ENCODE measurements at regions not wholly inside any gene's neighbourhood (a gene's known extent, or its start where the extent isn't known, plus 50 kb on each side); places are given as distances from the start of the nearest gene placed in this dataset.

DNA sequence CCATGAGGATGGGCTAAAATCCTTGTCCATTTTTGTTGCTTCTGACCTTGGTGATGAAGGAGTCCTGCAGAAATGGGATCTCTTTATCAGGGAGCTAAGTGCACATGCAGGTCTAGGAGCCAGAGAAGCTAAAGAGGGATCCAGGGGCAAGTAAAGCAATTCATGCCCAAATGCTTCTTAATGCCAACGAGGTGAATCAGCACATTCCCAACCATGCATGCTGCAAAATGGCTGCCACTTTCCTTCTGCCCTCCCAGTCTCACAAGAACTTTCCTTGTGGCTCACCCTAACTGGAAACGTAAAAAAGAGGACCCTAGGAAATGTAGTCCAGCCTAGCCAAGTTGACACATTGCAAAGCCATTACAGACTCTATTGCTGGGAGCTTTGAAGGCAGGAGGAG is 298.4 kb downstream of the MAFB start:
- DNase-seq (ENCODE audit: low spot score) = no peak

DNA sequence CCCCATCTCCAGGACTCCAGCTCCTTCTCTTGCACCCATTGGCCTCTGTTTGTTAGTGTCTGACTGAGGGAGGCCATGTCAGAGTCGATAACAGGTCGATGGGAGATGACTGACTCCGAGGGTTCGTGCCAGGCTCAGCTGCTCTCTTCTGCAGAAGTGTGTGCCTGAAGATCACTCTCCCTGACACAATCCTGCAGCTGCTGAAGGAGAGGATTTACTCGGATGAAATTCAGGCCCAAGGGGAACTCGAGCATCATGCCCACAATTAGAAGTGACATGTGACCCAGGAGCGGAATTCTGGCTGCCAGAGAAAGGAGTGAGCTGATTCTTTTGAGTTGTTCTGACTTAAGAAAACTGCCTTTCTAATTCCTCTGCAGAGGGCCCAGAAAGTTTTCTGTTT is 318.2 kb downstream of the MAFB start:
- DNase-seq (ENCODE audit: low spot score) = no peak

DNA sequence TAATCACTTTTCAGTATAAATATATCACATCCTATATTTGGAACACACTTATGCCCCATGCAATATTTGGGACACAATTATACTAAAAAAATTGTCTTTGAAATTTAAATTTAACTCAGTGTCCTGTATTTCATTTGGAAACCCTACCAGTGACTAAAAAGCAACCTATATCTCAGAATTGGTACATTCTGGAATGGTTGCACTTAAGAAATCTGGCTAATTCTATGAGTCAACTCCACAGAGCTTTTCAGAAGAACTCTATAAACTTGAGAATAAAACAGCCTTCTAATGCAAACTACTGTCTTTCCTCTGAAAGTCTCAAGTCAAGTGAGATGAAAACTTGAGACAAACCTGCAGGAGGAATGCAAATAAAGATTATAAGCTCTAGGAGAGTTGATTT is 320.2 kb downstream of the MAFB start:
- DNase-seq (ENCODE audit: low spot score) = no peak

DNA sequence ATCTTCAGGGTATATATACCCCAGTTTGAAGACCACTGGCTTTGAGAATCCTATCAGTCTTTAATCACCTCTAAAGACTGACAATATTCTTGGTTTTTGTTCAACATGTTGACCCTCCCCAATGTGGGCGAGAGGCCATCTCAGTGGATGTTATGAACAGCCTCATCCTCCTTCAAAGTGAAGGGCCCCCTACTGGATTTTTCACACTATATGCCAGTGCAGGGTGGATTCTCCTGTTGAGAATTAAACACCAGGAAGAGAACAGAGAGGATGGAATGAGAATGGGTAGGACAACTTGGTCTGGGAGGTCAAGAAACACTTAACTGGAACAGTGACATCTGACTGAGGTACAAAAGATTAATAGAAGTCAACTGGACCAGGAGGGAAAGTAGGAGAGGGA is 327.1 kb downstream of the MAFB start:
- no peak for DNase-seq (ENCODE audit: low spot score)

DNA sequence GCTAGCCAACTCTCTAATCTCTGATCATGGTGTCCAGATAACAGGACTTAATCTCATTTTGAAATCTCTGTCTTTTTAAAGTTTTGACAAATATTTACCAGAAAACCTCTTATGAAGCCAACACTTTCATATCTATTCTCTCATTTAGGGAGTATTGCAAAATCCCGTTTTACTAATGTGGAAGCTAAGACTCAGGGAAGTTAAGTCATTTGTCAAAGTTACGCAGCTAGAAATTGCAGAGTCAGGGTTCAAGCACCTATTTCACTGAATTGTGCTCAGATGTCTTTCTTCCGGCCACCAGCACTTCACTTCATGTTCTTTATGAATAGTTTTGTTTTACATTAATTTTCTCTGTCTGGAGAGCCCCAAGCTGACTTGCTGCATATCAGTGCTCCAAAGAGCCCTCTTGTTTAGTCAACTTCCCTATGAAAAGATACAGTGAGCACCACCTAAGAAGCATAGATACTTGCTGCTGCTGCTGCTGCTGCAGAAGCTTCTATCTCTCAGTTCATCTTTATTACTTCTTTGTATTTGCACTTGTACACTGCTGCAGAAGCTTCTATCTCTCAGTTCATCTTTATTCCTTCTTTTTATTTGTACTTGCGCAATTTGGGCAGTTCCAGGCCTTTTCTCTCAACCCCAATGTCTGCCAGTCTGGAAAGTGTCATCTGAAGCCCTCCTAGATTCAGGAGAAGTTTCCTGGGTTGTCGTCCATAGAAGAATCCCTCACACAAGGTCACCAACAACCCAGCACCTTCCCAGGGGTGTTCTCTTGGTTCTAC is 329.7 kb downstream of the MAFB start:
- DNase-seq (ENCODE audit: low spot score) = no peak

DNA sequence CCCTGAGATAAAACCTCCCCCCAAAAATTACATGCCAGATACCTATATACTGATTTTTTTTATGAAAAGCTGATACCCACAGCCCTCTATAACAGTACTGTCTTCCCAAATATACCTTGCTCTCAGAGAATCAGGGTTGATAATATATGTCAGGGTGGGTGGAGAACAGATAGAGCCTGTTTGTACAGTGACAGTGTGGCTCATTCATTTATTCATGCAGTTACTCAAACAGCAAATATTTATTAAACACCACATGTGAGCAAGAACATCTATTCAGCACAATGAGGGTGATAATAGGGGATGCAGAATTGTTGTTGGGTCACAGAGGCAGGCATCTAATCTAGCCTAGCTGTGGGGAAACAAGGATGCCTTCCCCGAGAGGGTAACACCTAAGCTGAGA is 334.2 kb downstream of the MAFB start:
- DNase-seq (ENCODE audit: low spot score) = no peak

DNA sequence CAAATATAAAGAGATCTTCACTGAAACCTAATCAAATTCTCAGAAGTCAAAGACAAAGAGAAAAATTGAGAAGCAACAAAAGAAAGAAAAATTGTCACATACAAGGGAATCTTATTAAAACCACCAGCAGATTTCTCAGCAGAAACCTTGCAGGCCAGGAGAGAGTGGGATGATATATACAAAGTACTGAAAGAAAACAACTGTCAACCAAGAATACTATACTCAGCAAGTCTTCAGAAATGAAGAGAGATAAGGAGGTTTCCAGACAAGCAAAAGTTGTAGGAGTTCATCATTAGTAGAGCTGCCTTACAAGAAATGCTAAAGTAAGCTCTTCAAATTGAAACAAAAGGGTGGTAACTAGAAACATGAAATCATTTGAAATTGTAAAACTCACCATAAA is 345.6 kb downstream of the MAFB start:
- DNase-seq (ENCODE audit: low spot score) = no peak

DNA sequence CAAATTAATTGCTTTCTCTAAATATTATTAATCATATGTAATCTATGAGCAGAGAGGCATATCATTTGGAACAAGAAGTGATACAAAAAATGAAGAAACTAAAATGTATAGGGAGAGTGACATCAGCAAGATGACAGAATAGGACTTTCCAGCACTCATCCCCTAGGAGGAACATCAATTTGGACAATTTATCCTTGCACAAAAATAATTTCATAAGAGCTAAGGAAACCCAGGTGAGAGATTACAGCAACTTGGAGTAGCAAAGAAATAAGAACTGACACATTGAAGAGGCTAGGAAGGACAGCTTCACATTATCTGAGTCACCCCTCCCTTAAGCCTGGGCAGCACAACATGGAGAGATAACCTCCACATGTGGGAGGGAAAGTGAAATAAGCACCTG is 347.5 kb downstream of the MAFB start:
- no peak for DNase-seq (ENCODE audit: low spot score)

DNA sequence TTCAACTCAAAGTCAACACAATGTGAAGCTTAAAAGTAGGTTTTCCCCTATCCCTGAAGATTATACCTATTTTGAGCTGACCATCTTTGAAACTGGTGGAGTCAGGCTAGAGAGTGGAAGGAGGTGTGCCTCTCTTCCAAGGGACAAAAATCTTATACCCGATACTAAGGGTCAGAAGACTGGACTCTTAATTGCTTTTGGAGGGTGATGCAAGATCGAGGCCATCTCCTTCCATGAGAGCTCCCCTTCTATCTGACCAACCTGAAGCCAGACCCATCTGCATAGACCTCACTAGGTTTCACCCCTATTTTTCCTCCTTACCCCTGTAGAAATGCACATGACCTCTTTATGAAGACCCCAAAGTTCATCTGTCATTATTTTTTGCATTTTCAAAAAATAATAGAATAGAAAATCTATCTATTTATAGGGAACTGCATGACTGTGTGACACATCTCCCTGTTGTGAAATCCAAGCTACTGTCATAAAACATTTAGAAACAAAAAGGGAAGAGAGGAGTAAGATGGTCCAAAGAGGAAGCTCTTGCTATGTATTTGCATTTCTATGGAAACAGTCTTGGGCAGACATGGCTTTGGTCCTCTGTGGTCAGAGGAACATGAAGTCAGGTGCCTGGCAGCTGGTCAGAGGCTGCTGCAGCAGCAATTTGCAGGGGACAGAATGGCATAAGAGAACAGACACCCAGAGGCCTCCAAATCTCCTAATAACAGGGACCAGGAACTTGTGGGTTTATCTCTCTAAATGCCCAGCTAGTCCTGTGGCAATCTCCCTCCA is 349.2 kb downstream of the MAFB start:
- no peak for DNase-seq (ENCODE audit: low spot score)

DNA sequence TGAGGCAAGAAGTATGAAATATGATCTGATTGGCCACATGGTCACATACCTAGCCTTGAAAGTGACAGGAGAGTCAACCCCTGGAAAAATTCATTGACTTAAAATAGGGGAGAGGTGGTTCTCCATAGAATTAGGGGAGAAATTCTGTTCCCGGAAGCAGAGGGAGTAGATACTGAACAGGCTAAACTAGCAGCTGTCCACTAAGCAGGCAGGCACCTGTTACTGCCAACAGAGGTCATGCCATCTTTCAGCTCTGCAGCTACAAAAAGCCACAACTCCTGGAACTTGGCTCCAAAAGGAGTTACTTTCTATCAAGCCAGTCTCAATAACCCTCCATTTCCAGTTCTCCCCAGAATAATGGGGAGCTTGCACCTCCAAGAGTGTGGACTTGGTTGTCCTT is 352.5 kb downstream of the MAFB start:
- DNase-seq (ENCODE audit: low spot score) = no peak

DNA sequence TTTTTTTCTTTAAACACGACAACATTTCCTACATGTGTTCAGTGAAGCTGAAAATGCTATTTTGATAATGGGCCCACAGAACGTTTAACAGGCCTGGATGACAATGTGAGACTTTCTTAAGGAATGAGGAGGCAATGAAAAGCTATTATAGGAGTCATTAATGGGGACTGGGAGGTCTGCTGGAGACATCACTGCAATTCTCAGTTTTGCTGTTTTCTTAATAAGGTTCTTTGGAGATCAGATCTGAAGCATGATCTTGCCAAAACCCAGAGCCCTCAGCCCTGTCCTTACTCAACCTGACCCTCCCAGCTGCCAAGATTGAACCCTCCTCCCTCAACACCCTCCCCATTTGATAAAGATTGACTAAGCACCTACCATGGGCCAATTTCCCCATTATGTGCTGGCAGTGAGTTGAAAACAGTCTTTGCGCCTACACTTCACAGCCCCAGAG is 353.1 kb downstream of the MAFB start:
- DNase-seq (ENCODE audit: low spot score) = no peak

DNA sequence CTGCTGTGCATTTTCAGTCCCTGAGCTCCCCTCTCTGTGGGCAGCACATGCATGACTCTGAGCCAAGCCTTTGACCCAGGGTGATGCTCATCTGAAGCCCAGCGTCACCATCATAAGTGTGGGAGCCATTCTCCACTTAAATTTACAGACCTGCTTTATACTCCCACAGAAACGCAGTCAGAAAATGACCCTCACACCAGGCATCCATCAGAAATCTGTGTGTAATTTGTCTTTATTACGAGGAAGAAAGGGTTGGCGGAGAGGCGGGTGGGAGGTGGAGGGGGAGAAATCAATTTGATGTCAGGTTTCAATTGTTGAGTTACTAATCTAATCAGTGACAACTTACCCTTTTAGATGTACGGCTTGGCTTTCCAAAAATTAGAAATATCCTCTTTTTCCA is 353.6 kb downstream of the MAFB start:
- no peak for DNase-seq (ENCODE audit: low spot score)

DNA sequence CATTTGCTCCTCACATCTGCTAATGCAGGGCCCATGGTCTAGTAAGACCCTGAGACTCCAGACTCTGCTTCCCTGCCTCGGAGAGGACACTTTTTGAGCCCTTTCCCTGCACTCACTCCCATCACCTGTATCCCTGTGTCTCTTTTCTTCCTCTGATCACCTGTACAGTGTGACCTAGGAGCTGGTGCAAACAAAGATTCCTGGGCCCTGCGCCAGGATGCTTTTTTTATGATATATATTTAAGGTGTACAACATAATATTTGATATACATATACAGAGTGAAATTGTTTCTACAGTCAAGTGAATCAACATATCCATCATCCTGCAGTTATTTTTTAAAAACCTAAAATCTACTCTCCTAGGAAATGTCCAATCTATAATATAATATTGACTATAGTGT is 355.4 kb downstream of the MAFB start:
- DNase-seq (ENCODE audit: low spot score) = no peak

DNA sequence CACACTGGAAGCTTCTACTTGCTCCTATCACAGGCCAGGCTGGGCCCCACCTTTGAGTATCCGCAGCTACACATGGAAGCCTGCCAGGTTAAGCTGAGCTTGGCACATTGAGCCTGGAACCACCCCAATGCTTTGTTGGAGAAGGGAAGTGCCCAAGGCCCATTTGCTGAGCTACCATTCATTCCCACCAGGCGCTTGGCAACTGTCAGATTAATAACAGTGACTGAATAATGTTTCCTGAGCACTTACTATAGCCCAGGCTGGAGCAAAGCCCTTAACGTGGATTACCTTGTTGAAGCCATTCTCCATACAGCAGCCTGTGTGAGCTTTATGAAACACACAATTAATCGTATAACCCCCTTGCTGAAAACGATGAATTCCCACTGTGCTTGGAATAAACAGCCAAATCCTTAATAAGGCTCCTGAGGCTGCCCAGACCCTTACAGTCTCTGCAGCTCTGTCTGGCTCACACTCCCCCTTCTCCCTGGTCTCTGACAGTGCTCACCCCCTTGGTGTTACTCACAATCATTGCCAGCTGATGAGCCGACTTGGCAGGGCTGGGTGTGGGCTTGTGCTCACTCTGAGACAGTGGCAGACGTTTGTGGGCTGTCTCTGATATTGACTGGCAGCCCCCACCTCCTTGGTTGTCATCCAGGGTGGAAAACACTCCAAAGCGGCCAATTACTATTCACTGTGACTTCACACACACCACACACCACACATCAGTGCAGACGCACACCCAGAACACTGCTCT is 357.1 kb downstream of the MAFB start:
- DNase-seq (ENCODE audit: low spot score) = no peak

DNA sequence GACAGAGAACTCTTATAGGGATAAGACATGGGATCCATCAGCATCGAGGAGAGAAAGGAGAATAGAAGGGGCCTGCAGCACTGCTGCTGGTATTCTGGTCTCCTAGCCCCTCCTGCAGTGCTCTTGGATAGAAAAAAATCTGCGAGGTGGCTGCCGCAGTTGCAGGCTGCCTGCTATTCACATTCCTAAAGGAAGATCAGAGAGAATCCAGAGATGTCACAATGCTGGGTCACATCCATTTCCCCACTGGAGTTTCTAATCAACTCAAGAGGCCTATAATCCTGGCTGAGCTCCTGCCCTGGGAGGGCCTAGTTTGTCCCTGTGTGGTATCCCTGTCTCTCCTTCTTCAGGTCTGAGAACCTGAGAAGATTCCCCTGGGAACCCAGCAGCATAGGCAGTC is 357.8 kb downstream of the MAFB start:
- DNase-seq (ENCODE audit: low spot score) = no peak

DNA sequence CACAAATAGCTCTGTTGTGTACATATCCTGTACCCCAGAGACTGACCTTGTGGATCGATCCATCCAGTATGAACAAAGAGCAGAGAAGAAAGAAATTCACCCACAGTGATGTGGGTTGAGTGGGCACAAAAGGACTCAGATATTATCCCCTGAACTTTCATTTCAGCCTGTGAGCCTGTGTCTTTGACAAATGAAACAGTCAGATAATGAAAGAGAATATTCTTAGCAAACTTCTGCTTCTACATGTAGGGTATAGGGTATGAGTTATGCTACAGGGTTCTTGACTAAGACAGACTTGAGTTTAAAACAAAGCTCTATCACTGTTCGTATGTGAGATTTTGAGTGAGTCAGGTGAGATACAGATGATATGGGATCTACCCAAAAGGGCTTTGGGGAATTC is 359.7 kb downstream of the MAFB start:
- no peak for DNase-seq (ENCODE audit: low spot score)

DNA sequence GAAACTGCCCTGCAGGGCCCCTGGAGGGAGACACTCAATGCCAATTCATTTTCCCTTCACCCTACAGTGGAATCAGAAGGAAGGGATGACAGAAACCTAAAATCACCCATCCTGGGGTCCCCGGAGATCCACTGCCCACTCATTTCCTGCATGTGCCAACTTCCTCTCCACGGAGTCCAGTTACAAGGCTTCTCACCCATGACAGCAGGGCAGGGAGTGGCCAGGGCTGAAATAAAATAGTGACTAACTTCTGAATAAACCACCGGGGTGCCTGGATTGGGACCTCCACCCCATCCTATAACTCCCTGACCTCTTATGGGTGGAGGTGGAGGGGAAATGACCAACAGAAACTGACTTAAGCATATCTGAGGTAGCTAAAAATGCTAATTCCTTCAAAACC is 362.3 kb downstream of the MAFB start:
- no peak for DNase-seq (ENCODE audit: low spot score)

DNA sequence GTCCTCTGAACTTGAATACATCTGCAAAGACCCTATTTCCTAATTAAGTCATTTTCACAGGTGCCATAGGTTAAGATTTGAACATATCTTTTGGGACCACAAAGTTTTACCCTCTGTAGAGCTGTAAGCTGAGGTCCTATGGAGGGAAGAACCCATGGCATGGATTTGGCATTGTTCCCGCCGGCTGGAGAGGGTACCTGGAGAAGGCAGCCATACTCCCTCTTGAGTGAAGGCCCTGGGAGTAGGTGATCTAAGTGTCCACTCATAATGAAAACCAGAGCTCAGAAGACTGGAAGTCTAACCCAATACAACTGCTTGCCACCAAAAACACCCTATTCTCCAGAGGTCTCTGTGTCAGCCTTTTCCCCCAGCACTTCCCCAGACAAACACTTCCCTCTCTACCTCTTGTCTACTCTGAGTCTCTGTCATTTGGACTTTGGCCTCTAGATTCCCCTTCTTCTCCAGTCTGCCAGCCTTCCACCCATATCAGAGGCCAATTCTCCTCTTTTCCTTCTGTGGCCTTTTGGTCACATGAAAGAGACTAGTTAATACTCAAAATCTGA is 363.9 kb downstream of the MAFB start:
- DNase-seq (ENCODE audit: low spot score) = no peak

DNA sequence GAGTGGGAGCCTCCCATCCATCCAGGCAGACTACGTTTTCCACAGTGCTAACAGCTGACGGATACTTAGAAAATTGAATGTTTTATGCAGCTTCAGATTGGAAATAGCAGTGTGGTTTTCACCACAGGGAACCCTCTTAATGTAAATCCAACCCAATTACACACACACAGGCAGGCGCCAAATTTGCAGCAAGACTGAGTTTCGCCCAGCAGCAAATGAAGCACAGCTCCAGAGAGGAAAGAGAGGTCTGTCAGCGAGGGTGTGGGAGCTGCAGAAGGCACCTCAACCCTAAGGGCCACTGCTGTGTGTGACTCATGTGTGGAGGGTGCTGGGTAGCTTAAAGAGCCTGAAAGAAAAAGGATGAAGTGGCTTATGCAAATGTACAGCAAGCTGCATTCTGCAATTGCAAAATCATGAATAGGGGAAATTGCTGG is 365.7 kb downstream of the MAFB start:
- no peak for DNase-seq (ENCODE audit: low spot score)

DNA sequence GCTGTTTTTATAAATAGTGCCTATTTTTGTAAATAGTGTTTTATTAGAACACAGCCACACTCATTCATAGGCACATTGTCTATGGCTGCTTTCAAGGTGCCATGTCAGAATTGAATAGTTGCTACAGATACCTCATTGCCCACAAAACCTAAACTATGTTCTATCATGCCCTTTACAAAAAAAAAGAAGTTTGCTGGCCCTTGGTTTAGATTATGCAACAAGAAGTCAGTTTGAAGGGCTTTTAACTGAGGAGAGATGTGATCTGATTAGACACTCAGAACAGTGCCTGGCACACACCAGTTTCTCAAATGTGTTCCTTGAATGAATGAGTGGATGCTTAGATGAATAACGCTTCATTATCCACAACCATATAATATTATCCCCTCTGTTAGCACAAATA is 366.1 kb downstream of the MAFB start:
- DNase-seq (ENCODE audit: low spot score) = no peak

DNA sequence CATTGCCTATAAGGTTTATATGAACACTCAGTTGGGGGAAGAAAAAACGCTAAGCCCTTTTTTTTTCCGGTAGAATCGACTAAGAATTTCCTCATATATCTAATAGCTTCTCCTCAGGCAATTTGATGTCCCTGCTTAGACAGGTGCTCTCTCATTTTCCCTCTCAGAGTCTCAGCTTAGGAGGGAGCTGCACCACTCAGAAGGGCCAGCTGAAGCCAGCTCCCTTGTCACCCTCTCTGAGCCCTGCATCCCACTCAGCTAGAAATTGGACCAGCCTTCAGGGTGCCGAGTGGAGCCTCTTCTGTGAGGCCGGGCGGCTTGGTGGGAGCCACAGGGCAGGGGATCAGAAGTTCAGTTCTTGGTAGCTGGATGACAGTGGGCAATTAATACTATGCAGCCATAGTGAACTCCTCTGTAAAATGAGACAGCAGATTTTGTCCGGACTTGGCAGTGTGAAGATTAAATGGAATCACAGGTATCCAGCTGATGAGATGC is 368.5 kb downstream of the MAFB start:
- no peak for DNase-seq (ENCODE audit: low spot score)

DNA sequence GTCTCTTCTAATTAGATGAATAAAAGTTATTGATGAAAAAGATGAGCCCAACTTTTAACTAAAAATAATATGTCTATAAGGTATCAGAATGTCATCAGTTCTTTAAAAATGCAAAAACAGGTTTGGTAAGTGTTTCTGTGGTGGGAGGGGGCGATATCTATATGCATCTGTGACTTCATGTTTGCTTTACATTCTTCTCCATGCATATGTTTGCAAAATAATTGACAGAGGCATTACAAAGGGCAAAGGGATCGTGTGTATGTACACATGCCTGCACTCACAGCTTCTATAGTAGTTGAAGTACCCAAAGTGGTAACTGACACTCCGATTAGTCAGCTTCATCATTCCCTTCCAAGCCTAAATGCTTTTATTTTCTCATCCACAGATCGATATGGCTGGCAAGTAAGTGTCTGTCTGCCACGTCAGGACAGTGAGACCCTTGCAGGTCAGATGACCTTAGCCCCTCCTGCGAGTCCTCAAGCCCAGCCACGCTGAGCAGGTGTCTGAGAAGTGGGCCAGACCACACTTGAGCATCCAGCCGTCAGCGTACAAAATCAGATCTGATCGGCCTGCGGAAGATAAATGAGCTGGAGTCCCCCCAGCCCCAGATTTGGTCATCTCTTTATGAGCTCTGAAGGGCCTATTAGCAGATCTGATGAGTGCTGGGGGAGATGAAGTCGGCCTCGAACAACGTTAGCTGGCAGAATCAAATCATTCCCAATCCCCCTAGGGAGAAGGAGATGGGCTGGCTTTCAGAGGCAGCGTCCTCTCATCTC is 369.1 kb downstream of the MAFB start:
- no peak for DNase-seq (ENCODE audit: low spot score)

Measured in activated CD4-positive, alpha-beta T cell treated with anti-CD3 and anti-CD28 coated beads, Interleukin-2, Interleukin-4, amounts not matched to agents 100 ng/mL and 50 ng/mL, durations not matched to agents 16 hours and 8 hours (primary cell).